GM21619 (cell line): ENCODE measurements at regions not wholly inside any gene's neighbourhood (a gene's known extent, or its start where the extent isn't known, plus 50 kb on each side); places are given as distances from the start of the nearest gene placed in this dataset.
"Not testable (repeated sequence)": the region's sequence is repeated elsewhere in the genome, so short reads cannot be mapped to it uniquely, and the experiment has no call there.

Experiments
- ATAC-seq: cut with Tn5 transposase; IDR thresholded peaks from one replicate; pipeline ENCODE4 v1.9.1; 2021; ENCODE audit not compliant: unreplicated experiment

- no peak for ATAC-seq
These were observed 1617.2 kb upstream of the AGA start for GRCh38 chr4:179059396-179059795.

DNA sequence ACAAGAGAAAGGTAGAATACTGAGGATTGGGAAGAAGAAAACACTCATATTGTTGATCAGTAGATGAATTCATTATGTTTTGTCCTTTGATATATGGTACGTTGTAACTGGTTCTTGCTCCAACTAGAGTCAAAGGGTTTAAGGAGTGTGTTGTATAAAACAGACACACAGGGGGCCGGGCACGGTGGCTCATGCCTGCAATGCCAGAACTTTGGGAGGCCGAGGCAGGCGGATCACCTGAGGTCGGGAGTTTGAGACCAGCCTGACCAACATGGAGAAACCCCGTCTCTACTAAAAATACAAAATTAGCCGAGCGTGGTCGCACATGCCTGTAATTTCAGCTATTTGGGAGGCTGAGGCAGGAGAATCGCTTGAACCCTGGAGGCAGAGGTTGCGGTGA lies 1624.0 kb upstream of the AGA start:
- ATAC-seq = not testable (repeated sequence)

- no peak for ATAC-seq
These were observed 1628.9 kb upstream of the AGA start for GRCh38 chr4:179071131-179071530.

- no peak for ATAC-seq
These were observed 1634.6 kb upstream of the AGA start for GRCh38 chr4:179076865-179077264.

GRCh38 chr4:179095585-179096221 lies 1653.5 kb upstream of the AGA start:
- no peak for ATAC-seq

DNA sequence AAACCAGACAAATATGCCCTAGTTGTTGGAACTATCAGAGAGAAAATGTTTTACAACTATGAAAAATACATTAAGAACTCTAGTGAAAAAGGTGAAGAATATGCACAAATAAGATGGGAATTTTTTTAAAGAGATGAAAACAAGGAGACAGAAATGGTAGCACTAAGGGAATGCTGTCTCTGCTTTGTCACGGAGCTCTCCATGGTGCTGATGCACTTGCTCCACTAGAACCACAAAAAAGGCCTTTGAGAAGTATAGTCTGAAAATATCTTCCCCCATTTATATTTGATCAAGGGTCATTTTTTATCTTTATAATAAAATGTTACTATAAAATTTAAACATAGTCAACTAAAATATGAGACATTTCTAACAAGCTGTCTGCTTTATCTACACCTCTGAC lies 1655.5 kb upstream of the AGA start:
- ATAC-seq = no peak

DNA sequence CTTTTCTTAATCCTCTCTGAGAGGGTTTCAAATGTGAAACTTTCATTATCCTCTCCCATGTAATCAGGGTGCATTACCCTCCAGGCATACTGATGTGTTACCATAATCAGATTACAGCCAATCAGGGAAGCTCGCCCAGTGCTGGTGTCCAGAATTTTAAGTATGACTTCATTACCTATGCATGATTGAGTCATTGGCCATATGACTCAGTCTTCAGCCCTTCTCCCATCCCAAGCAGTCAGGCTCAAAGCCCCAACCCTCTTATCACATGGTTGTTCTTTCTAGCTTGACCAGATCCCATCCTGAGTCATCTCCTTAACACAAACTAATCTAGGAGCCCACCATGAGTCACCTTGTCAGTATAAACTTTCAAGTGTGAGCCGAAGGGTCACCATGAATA lies 1668.1 kb upstream of the AGA start:
- no peak for ATAC-seq

DNA sequence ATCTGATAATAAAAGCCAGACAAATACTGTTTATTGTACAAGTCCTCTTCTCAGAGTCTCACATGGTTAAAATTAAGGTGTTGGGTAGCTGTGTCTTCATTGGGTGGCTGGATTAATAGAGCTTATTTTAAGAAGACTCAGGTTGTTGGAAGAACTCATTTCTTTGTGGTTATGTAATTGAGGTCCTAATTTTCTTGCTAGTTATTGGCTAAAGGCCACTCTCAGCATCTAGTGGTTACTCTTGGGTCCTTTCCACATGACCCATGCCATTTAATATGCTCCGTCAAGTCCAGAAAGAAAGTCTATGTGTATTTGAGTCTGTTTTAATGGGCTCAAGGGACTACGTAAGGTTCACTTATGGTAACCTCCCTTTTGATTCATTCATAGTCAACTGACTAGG lies 1668.6 kb upstream of the AGA start:
- ATAC-seq = no peak

DNA sequence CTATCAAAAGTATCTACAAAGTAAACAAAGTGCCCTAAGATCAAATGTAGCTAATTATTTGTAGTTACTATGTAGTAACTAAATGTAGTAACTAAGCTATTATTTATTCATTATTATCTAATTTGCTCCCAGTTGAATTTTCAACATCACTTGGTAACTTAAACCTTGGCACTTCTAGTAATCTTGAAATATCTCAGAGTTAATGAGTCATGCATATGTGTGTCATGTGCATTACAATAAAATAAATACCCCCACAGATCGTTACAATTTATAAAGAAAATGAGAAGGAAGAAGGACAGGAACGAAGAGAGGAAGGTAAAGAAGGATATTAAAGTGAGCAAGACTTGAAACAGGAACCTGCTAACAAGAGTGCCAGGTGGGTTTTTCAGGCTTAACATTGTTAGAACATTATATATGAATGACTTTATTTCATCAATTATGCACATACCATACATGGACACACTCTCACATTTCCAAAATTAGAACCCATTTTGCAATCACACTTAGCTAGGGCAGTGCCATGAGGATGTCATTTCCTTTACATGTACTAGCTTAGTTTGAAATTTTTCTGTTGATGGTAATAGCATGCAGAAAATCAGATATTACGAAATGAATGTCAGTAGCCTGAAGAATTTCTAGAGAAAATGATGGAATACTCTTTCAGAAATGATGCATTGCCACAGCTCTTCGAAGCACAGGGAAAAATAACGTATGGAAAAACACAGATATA lies 1670.4 kb upstream of the AGA start:
- no peak for ATAC-seq

GRCh38 chr4:179114615-179115014 lies 1672.4 kb upstream of the AGA start:
- no peak for ATAC-seq

DNA sequence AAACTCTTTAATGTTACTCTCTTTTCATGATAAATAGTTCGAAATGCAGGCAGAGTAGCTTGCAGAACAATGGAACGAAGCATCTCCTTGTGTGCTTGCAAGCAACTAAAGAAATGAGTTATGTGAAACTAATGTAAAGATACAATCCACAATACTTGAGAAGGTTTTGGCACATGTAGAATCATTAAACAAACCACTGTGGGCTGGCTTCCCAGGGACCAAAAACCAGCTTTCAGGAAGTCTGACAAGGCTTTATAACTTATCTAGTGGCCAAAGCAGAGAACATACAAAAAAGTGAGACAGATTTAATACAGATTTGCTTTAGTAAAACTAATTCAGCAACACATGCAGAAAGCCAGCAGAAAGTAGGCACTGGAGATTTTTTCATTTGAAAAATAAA lies 1673.8 kb upstream of the AGA start:
- ATAC-seq = no peak

DNA sequence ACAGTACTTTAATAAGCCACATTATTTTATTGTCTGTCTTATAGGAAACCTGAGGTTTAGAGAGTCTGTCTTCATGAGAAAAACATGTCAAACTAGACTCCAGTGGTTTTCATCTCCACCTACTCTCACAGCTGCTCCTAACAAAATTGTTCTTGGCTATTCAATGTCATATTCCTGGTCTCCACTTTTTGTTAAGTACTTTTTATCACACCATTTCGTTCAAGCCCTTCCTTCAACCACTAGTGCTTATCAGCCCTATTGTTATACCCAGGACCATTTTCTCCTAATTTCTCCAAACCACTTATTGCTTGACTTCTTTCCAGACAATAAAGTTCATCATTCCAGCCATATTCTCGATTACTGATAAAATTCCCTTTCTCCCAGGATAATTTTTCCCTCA lies 1674.3 kb upstream of the AGA start:
- no peak for ATAC-seq

- no peak for ATAC-seq
These were observed 1680.8 kb upstream of the AGA start for GRCh38 chr4:179123084-179123483.

DNA sequence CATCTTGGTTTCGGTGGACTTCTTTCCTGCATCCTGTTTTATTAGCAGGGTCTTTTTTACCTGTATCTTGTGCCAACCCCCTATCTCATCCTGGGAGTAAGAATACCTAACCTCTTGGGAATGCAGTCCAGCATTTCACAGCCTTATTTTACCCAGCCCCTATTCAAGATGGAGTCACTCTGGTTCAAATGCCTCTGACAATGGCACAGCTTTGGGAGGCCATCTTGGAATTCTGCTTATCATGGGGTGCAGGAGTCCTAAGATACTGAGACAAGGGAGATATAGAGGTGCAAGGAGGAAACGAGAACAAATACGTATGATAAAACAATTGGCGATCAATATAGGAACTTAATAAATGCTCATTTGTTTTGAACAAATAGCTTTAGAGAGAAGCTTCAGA lies 1682.2 kb upstream of the AGA start:
- no peak for ATAC-seq

DNA sequence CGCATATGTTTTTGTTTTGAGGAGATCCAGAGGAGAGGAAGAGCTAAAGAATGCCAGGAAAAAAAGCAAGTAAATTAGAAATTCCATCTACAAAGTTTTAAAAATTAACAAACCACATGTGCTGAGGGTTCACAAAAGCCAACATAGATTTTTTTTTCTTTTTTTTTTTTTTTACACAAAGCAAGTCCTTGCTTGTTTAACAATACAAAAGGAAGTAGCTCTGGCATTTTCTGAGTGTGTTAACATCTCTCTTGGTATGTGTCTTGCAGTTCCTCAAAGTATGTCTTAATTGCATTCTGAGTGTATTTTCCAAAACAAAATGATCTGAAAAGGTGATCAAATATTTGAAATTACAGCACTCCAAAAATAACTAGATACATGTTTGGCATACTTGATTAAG lies 1682.7 kb upstream of the AGA start:
- no peak for ATAC-seq

- ATAC-seq = no peak
These were observed 1683.6 kb upstream of the AGA start for GRCh38 chr4:179125870-179126269.

DNA sequence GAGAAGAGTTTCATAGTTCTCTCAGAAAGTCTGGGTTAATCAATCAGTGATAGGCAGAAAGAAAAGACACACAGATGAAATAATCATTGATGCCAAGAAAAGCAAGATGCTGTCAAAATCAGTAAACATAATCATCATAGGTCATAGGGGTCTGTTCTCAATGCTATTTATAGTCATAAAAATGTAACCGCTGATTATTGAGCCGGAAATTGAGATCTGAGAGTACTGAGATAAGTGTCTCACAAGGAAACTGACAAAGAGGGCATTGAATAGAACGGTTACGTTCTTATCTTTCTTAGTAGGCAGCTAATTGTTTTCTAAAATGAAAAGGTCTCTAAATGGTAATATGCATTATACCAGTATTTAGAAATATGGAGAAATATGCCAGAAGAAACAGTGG lies 1686.1 kb upstream of the AGA start:
- no peak for ATAC-seq

DNA sequence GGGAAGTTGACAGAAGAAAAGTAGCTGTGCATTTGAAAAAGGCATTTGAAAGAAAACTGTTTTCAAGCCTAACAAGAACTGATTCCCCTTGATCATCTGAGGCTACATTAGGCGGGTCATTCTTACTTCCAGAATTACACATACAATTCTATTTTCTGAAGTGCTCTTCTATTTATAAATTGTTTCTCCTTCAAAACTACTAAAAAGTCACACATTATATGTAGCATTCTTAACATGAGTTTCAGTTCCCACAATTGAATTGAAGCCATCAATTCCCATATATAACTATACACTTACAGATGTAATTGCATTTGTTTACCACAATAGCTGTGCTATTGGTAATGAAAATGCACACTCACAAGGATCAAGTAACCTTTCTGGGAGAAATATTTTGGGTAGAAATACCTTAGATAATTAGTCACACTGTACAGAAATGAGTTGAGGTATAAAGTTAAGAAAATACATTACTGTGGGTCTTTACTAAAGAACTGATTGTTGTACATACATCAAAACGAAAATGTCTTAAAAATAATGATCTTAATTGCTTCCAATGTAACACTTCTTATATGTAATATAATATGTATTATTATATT lies 1688.0 kb upstream of the AGA start:
- ATAC-seq = no peak

- no peak for ATAC-seq
These were observed 1703.7 kb upstream of the AGA start for GRCh38 chr4:179145746-179146525.

DNA sequence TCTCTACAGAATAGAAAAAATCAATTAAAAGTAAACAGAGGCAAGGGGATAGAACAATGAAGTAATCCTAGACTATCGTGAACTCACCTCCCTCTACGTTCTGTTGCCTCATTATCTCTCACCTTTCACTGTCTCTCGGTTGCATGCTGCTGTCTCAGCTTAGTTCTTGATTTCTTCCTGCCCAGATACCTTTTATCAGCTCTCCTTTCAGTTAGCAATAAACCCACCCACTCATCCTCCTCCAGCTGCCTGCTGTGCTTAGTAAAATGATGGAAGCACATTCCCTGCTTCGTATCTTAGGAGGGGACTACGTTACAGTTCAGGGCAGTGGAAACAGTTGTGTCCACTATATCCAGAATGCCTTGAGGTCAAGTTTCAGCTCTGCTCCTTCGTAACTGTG lies 1709.5 kb upstream of the AGA start:
- no peak for ATAC-seq

DNA sequence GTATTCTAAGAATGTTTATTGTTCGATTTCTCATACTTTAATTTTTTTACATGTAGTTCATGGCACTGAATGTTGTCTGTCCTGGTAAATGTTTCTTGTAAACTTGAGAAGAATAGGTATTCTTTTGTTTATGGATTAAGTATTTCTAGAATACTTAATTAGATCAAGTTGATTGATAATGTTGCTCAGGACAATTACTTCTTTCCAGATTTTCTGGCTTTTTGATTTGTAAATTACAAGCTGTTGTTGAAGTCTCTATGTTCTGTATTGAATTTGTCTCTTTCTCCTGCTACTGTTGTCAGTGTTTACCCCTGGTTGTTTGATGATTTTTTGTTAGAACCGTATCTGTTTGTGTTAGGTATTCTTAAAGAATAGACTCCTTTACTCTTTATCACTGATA lies 1720.9 kb upstream of the AGA start:
- no peak for ATAC-seq
